Breast epithelium (tissue), 3 donors: ENCODE measurements at regions not wholly inside any gene's neighbourhood (a gene's known extent, or its start where the extent isn't known, plus 50 kb on each side); places are given as distances from the start of the nearest gene placed in this dataset.

Experiments
- POLR2A ChIP-seq: fragments of 450-650 bp; IDR thresholded peaks from one replicate; pipeline ENCODE4 v1.6.1; 2016; ENCODE audit warnings: antibody characterized with exemption, mild to moderate bottlenecking, moderate library complexity
- TF ChIP-seq, protein P1 (sequence below), 3 donors: fragments of 450-650 bp; IDR thresholded peaks; one replicate each; pipeline ENCODE4 v1.5.1; 2016 to 2017; ENCODE audit warnings: antibody characterized with exemption in 3 of 3, mild to moderate bottlenecking in 3 of 3, moderate library complexity in 3 of 3

DNA sequence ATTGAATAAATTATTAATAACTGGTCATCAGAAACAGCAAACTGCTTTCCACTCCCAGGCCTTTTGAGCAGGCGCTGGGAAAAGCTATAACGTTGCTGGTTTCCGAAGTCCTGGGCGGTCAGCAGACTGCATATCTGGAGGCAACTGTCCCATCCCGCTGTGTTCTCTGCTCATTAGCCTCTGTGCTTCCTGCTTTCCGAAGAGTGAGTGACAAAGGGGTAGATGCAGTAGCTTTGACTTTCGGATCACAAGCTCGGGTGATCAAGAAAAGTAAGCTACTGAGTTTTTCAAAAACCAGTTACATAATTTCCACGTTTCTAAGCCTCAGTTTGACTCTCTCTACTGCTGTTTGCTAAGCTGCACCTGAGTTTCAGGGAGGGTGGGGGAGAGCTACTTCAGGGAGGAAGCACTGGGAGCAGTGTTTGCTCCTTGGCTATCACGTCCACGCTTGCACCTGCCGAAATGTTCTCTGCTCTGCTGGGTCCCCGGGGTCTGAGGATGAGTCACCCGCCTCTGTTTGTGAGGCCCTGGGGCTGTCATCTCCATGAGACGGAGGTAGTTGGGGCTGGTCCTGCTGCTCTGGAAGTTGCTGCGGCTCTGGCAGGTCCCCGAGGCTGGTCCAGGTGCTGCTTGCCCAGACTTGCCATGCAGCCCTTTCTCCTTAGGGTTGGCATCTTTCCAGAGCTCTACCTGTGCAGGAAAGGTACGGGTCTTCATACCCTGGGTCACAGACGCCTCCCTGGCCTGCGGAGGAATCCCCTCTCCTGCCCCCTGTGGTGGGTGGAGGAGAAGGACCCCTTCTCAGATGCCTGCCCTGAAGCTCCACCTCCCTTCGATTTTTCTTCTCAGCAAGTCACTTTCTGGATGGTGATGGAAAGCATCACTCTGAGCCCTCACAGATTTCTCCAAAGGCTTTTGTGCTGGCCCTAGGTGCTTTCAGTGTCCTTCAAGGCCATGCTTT lies 220.0 kb downstream of the QKI start:
- TF ChIP-seq, protein P1, sequence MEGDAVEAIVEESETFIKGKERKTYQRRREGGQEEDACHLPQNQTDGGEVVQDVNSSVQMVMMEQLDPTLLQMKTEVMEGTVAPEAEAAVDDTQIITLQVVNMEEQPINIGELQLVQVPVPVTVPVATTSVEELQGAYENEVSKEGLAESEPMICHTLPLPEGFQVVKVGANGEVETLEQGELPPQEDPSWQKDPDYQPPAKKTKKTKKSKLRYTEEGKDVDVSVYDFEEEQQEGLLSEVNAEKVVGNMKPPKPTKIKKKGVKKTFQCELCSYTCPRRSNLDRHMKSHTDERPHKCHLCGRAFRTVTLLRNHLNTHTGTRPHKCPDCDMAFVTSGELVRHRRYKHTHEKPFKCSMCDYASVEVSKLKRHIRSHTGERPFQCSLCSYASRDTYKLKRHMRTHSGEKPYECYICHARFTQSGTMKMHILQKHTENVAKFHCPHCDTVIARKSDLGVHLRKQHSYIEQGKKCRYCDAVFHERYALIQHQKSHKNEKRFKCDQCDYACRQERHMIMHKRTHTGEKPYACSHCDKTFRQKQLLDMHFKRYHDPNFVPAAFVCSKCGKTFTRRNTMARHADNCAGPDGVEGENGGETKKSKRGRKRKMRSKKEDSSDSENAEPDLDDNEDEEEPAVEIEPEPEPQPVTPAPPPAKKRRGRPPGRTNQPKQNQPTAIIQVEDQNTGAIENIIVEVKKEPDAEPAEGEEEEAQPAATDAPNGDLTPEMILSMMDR (IDR thresholded peaks at IDR 0.05) = no peak
- no peak for TF ChIP-seq POLR2A
